Right lung (tissue), 2 donors: ENCODE measurements at regions not wholly inside any gene's neighbourhood (a gene's known extent, or its start where the extent isn't known, plus 50 kb on each side); places are given as distances from the start of the nearest gene placed in this dataset.
A peak's percentile ranks its signal among the peaks of the same experiment; 100 is the strongest.
"Not testable (repeated sequence)": the region's sequence is repeated elsewhere in the genome, so short reads cannot be mapped to it uniquely, and the experiment has no call there.

Experiments
- DNase-seq, 2 donors: peaks; one replicate each; pipeline ENCODE4 v3.0.0-alpha.2; 2013

DNA sequence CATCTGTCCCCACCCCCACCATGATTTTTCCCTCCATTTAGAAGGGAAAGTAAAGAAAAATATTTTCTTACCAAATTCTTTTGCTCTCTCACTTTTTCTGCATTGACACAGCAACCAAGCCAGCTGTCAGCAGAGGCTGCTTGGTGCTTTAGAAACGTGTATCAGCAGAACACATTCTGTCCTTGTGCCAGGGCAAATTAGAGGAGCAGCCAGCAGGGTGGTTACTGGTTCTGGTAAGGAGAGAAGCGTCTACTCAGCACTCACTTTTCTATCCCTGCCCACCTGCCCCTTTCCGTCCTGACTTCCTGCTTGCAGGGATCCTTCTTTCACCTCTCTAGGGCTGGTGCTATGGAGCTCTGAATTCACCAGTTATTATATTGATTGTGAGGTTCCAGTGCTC, 327.5 kb upstream of the PDE3A start:
- DNase-seq, result no peak

DNA sequence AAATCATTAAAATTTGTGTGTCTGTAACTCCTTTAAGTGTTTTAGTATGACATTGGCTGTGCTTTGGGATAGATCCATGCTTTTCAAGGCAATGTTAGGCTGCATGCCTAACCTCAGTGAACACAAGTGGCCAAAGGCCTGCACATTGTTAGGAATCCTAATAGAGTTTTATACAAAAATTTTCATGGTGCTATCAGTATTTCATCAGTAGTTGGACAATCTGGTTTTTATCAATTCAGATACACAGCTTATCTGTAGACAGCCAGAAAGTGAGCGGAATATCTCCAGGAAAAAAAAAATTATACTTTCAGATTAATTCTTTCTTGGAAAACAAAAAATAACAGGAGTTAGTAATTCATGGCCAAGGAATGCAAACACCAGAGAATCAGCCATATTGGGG, 324.0 kb upstream of the PDE3A start:
- no peak for DNase-seq

DNA sequence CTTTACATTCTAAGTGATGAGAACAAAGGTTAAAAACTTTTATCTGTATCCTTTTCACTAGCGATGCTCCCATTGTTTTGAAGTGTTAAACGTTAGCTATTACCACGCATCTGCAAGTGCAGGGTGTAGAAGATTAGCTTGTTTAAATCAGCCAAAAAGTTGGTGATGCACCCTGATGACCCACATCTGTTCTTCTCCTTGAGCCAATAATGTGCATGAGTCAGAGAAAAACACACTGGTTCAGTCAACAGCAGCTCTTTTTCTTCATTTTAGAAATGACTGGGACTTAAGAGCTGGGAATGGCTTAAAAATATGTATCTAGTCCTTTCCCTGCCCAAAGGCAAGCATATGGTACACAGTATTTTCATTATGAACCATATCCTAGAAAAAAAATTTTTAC, 323.5 kb upstream of the PDE3A start:
- peak; percentile 23 to 36 for DNase-seq

DNA sequence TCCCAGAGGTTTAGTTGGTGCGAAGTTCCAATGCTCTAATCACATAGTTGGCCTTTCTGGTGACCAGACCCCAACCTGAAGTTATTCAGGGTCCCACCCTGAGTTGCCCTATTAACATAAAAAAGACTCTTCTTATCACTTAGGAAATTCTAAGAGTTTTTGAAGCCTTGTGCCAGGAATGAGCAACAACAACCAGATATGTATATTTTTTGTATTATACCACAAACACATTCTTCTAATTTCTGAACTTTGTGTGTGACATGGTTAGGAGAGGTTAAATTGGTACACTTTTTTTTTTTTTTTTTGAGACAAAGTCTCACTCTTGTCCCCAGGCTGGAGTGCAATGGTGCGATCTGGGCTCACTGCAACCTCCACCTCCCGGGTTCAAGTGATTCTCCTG, 320.4 kb upstream of the PDE3A start:
- no peak for DNase-seq

DNA sequence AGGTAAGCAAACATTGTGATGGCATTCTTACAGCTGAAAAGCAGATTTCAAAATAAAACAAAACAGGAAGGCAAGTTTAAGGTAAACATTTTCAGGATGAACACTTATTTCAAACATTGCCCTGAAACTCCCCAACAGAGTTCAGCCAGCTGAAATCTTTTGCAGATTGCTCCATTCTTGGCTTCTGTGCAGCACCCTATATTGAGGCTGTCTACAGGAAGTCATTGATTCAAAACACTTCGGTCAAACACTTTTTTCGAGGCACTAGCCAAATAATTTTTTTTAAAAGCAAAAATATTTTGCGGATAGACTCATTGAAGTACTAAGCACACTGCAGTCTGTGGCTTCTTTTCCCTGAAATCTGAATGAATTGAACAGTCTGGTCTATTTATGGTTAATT, 318.1 kb upstream of the PDE3A start:
- DNase-seq, result peak in 1 of 2 donors; percentile 26

DNA sequence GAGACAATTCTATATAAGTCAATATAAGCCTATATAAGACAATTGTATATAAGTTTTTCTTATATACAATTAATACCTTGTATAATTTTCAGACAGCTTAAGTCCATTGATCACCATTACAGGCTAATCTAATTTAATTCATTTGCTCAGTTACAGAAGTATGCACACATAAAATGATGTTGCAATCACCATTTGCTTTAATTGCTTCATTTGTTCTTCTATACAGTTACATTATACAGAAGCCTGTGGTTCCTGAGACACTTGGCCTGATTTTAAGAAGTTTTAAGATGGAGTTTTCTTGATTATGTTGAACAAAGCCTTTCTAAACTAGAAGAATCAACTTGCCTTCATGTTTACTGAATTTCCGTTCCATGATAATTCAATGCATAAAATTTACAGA, 314.6 kb upstream of the PDE3A start:
- no peak for DNase-seq

DNA sequence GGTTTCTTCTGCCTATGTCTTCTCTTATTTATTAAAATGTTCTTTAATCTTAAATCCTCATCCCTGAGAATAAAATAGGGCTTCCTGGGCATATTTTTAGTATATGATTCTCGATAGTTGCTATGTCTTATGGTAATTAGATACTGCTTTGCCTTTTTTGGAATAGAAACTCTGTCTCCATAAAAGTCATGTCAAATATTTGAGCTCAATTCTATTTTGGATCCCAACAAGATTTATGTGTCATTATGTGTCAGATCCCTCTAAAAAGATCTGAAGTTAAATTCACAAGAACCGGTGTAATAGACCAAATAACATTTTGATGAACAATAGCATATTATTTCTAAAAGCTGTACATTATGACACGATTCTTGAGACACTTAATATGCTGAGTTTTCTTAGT, 312.5 kb upstream of the PDE3A start:
- no peak for DNase-seq

DNA sequence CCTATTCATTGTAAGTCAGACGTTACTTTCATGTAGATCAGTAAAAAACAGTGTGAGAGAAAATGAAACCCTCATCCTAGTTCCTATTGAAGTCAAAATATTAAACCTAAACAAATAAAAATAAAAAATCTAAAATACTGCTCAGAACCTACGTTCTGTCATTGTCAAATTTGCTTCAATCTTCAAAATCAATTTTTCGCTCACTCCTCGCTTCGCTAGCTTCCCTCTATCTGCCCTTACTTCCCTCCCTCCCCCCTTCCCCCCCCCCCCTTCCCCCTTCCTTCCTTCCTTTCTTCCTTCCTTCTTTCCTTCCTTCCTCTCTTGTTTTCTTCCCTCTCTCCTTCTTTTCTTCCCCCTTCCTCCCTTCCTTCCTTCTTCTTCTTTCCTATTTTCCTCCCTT, 310.9 kb upstream of the PDE3A start:
- DNase-seq, result no peak

DNA sequence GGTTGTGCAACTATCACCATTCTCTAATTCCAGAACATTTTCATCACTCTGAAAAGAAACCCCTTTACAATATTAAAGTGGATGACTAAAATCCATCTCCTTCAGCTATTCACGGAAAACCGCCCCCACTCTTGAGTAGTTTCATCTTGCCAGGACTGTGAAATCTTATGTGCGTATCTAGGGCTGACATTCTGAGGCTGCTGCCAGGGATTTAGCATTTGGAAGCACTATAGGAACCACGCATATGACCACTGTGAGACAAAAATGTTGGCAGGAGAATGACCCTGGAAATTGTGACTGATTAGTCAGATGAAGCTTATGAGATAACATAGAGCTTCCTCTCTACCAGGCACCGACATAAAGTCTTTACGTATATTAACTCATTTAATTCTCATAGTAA, 305.2 kb upstream of the PDE3A start:
- no peak for DNase-seq

DNA sequence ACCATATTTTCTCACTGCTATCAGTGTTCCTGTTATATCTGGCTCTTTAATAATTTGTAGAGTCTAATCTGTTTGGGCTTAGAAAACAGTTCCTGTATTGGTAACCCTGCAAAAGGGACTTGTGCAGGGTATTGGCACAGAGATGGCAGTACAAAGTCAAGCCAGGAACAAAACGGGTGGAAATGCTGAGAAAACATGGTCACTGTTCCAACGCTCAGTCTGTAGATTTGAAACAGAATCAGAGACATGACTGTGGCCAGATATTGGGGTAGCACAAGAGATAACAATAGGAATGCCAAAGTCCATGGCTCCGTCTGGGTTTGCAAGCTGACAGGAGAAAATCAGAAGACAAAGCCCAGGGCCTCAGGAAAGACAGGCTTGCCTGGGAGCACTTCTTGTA, 290.7 kb upstream of the PDE3A start:
- DNase-seq, result no peak

DNA sequence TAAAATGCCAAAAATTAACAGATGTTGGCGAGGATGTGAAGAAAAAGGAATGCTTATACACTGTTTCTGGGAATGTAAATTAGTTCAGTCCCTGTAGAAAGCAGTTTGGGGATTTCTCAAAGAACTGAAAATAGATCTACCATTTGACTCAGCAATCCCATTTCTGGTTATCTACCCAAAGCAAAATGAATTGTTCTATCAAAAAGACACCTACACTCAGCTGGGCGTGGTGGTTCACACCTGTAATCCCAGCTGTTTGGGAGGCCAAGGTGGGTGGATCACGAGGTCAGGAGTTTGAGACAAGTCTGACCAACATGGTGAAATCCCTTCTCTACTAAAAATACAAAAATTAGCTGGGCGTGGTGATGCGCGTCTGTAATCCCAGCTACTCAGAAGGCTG, 279.3 kb upstream of the PDE3A start:
- DNase-seq, result no peak

DNA sequence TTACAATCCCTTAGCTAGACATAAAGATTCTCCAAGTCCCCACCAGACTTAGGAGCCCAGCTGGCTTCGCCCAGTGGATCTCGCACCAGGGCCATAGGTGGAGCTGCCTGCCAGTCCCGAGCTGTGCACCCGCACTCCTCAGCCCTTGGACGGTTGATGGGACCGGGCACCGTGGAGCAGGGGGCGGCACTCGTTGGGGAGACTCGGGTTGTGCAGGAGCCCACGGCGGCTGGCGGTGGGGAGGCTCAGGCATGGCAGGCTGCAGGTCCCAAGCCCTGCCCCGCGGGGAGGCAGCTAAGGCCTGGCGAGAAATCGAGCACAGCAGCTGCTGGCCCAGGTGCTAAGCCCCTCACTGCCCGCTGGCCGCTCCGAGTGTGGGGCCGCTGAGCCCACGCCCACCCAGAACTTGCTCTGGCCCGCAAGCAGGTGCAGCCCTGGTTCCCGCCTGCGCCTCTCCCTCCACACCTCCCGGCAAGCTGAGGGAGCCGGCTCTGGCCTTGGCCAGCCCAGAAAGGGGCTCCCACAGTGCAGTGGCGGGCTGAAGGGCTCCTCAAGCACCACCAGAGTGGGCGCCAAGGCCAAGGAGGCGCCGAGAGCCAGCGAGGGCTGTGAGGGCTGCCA, 275.0 kb upstream of the PDE3A start:
- not testable (repeated sequence) for DNase-seq

DNA sequence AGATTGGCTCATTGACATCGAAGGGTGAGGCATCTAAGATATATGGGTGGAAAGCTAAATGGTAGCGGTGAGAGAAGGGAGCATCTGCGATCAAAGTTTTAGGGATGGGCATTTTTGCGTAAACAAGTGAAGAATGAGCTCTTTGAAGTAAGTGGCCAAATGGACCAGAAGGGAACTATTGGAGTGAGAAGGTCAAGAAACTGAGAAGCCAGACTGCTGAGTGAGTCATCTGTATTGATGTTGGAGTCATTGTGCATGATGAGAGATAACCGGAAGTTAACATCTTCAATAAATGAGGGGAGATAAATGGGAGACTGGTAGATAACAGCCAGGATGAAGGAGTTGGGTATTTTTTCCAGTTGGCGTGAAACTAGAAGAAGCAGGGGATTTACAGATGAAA, 271.9 kb upstream of the PDE3A start:
- no peak for DNase-seq

DNA sequence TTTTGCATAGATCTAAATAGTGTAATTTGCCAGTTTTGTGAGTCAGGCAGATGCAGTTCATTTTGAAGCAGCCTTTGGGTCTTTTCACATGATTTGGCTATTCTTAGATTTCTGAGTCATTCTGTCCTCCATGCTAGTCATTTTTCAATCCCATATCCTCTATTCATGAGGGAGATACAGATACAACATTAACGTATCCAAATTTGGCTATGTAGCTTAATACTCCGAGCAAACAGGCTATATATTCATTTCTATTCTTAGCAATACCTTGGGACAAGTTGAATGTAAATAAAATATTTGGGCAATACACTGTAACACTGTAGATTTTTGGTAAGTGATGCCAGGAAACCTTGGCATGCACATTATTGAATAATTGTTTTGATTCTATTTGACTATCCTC, 270.7 kb upstream of the PDE3A start:
- DNase-seq, result no peak

DNA sequence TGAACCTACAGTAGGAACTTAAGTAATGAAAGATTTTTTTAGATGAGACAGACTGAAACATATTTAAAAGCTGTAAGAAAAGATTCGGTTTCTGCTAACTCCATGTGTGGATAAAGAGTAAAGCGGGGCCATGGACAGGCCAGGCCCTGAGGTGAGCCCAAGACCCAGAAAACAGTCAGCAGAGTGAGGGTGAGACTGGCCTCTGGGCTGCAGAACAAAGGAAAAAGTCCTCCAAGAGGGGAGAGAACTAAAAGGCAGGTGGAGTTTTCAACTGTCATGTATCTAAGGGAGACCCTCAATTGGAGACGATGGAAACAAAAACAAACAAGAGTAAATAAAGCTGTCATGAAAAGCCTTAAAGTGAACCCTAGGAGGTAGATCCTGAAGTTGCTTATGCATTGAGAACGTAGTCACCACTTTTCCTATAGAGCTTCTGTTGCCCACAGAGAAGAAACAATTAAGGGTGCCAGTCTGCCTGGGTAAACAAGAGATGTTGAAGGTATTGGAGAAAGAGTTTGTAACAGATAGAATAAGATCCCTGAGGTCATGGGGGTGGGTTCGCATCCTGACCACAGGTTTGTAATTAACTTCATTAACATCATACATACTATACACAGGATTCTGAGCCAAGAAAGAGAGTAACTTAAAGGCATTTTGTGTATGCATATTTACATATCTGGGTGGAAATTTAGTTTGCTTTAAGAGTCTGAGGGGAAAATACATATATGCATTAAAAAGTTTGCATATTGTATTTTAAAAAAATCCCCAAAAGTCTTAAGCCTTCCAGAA, 268.7 kb upstream of the PDE3A start:
- no peak for DNase-seq

DNA sequence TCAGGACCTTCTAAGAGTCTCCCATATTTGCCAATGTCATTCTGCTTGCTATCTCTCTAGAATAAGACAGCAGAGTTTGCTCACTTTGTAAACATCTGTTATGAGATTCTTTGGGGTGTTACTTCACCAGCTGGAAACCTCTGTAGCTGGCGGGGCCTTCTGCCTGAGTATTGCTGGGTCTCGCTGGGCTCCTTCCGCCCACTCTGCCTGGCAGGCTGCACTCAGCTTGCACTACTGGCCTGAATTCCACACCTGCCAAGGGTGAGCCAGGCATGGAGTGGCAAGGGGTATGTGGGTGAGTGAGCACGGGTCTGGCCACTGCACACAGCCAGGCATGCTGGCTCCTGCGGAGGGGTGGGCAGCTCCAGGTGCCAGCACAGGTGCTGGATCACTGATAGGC, 267.3 kb upstream of the PDE3A start:
- DNase-seq, result no peak

DNA sequence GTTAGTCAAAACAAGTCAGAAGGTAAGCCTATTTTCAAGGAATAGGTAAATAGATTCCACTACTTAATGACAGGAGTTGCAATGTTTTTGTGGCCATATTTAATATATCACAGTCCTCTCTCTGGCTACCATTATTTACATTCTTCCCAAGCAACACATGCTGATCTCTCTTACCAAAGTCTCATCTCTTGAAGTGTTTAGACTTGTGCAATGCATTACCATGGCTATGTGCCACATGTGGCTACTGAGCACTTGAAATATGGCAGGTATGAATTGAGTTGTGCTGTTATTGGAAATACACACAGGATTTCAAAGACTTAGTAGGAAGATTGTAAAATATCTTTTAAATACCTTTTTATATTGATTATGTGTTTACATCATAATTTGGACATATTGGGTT, 262.4 kb upstream of the PDE3A start:
- no peak for DNase-seq

DNA sequence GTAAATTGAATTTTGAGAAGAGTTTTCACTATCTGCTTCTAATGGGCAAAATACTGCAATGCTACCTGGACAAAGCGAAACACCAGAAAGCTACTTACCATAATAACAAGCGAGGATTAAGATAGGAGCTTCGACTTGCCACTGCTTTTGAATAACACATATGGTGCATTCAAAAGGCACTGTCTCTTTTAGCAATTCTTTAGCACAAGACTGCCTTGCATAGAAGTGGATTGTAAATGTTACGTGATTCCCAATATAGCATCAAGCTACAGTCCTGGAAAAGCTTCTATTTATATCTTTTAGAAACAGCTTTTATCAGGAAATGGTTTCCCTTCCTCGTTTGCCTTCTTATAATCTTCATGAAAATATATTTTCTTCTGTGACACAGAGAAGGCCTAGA, 258.7 kb upstream of the PDE3A start:
- DNase-seq, result no peak

DNA sequence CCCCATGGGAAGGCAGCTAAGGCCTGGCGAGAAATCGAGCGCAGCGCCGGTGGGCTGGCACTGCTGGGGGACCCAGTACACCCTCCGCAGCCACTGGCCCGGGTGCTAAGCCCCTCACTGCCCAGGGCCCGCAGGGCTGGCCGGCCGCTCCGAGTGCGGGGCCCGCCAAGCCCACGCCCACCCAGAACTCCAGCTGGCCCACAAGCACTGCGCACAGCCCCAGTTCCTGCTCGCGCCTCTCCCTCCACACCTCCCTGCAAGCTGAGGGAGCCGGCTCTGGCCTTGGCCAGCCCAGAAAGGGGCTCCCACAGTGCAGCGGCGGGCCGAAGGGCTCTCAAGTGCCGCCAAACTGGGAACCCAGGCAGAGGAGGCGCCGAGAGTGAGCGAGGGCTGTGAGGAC, 253.0 kb upstream of the PDE3A start:
- DNase-seq, result not testable (repeated sequence)

DNA sequence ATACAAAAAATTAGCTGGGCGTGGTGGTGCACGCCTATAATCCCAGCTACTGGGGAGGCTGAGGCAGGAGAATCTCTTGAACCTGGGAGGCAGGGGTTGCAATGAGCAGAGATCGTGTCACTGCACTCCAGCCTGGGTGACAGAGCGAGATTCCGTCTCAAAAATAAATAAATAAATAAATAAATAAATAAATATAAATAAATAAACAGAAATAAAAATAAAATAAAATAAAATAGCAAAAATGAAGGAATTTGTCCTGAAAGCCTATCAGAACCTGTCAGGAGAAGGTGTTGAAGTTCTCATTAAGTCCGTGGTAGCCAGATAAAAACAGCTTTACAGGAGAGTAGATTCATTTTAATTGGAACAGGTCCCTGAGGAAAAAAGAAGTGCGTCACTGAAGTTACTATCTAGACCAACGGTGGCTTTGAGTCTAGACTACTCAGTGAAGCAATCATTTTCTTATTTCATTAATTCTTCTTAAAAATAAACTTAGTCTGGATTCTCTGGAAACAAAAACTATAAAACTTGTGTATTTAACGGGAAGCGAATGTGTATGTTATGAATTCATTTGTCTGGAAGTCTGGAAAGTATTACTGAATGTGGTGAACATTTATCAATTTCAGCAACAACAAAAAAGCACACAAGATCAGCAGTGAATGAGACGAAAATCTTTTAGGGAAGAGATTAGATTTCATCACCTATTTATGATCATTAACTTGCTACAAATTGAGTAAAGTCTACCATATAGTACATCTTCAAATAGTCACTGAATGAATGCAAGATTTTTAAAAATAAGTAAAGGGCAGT, 248.5 kb upstream of the PDE3A start:
- DNase-seq, result no peak

DNA sequence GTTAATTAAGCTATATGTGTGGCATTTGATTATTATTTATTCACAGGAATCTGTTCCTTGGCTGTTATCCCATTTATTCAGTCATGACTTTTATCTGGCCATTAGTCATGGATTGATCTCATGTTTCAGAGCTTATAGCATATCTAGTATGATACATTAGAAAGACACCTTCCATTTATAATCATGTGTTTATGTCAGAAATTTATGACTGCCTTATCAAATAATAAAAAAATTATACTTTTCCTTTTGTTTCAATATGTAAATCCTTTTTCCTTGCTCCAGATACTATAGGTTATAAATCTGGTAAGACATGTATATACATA, 248.0 kb upstream of the PDE3A start:
- no peak for DNase-seq

DNA sequence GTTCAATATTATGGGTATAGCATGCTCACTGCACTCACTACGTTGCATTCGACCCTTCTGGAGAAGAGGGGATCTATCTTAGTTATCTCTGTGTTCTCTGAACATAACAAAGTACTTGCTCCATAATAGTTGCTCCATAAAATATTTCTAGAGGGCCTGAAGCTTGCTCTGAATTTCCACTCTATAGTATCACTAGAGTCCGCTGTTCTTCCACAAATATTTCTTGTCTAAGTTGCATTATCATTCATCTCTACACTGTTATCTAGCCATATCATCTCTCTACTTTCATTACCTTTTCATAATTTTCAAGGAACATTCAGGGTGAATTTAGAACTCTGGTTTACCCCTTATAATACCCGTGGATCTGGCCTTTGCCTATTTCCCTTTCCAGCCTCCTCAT, 246.1 kb upstream of the PDE3A start:
- no peak for DNase-seq

DNA sequence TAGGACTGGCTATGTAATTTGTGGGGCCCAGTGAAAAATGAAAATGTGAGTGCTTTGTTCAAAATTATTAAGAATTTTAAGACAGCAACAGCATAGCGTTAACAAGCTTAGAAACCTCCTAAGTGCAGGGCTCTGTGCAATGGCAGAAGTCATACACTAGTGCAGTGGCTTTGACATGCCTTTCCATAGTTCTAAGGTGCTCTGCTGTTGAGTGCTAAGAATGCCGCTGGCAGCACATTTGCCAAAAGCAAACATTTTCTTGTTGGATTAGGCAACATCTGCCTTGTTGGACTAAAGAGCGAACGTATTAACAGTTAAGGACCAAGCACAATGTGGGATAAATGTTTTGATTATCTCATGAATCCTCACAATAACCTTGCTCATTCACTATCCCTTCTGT, 244.9 kb upstream of the PDE3A start:
- DNase-seq, result no peak
